Esophagus muscularis mucosa (tissue), 4 donors: ENCODE measurements at regions not wholly inside any gene's neighbourhood (a gene's known extent, or its start where the extent isn't known, plus 50 kb on each side); places are given as distances from the start of the nearest gene placed in this dataset.
"Not testable (repeated sequence)": the region's sequence is repeated elsewhere in the genome, so short reads cannot be mapped to it uniquely, and the experiment has no call there.

Experiments used
- EP300 ChIP-seq: sonication (generic); formaldehyde crosslinking; IDR thresholded peaks from one replicate; pipeline ENCODE4 v1.6.1; 2017; ENCODE audit warnings: antibody characterized with exemption
- POLR2A ChIP-seq: fragments of 450-650 bp; IDR thresholded peaks from one replicate; pipeline ENCODE4 v1.6.1; 2017; ENCODE audit warnings: antibody characterized with exemption, moderate library complexity, mild to moderate bottlenecking, low read depth
- TF ChIP-seq, protein P1 (sequence below), 3 experiments: fragments of 200-600 bp in 2 of 3; fragments of 450-650 bp in 1 of 3; sonication (generic) in 2 of 3; IDR thresholded peaks; one replicate each; pipeline ENCODE4 v1.5.1; 2017 to 2019; ENCODE audit warnings: antibody characterized with exemption in 3 of 3, mild to moderate bottlenecking in 2 of 3, moderate library complexity in 1 of 3

DNA sequence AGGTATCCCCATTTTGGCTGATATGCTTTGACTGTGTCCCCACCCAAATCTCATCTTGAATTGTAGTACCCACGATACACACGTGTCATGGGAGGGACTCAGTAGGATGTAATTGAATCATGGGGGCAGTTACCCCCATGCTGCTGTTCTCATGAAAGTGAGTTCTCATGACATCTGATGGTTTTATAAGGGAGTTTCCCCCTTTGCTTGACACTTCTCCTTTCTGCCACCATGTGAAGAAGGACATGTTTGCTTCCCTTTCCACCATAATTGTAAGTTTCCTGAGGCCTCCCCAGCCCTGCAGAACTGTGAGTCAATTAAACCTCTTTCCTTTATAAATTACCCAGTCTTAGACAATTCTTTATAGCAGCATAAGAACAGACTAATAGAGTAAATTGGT, 75.0 kb upstream of the KCTD1 start:
- TF ChIP-seq, protein P1, sequence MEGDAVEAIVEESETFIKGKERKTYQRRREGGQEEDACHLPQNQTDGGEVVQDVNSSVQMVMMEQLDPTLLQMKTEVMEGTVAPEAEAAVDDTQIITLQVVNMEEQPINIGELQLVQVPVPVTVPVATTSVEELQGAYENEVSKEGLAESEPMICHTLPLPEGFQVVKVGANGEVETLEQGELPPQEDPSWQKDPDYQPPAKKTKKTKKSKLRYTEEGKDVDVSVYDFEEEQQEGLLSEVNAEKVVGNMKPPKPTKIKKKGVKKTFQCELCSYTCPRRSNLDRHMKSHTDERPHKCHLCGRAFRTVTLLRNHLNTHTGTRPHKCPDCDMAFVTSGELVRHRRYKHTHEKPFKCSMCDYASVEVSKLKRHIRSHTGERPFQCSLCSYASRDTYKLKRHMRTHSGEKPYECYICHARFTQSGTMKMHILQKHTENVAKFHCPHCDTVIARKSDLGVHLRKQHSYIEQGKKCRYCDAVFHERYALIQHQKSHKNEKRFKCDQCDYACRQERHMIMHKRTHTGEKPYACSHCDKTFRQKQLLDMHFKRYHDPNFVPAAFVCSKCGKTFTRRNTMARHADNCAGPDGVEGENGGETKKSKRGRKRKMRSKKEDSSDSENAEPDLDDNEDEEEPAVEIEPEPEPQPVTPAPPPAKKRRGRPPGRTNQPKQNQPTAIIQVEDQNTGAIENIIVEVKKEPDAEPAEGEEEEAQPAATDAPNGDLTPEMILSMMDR (IDR thresholded peaks at IDR 0.05), result not testable (repeated sequence)
- TF ChIP-seq POLR2A, EP300: not testable (repeated sequence)
